ENCODE measurements at regions not wholly inside any gene's neighbourhood (a gene's known extent, or its start where the extent isn't known, plus 50 kb on each side); places are given as distances from the start of the nearest gene placed in this dataset.

DNA sequence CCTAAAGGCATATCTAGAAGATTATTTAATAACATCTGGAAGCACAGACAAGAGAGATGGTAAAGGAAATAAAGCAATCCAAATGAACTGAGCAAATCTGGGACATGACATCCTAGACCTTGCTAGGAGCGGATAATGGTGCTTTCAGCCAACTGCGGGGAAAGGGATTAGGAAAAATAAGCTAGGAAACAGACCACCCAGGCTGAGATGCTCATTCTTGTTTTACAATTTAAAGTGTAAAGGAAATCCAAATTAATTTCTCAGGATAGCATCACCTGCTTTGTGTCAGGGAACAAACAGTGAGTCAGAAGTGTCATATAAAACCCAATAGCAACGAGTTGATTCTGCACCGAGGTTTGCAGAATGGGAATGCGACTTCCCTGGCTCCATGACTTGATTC is 112.5 kb upstream of the CXCR4 start:
- in situ Hi-C loops (cut with MboI; ENCODE audit: low sequenced_read_pairs, unreplicated experiment) = no loop called here
- DNase-seq (ENCODE audit: low spot score) = no peak
- TF ChIP-seq, protein P1, sequence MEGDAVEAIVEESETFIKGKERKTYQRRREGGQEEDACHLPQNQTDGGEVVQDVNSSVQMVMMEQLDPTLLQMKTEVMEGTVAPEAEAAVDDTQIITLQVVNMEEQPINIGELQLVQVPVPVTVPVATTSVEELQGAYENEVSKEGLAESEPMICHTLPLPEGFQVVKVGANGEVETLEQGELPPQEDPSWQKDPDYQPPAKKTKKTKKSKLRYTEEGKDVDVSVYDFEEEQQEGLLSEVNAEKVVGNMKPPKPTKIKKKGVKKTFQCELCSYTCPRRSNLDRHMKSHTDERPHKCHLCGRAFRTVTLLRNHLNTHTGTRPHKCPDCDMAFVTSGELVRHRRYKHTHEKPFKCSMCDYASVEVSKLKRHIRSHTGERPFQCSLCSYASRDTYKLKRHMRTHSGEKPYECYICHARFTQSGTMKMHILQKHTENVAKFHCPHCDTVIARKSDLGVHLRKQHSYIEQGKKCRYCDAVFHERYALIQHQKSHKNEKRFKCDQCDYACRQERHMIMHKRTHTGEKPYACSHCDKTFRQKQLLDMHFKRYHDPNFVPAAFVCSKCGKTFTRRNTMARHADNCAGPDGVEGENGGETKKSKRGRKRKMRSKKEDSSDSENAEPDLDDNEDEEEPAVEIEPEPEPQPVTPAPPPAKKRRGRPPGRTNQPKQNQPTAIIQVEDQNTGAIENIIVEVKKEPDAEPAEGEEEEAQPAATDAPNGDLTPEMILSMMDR (IDR thresholded peaks at IDR 0.05; ENCODE audit: borderline replicate concordance, control extremely low read depth, extremely low read depth, insufficient read depth, missing control alignments) = no peak

DNA sequence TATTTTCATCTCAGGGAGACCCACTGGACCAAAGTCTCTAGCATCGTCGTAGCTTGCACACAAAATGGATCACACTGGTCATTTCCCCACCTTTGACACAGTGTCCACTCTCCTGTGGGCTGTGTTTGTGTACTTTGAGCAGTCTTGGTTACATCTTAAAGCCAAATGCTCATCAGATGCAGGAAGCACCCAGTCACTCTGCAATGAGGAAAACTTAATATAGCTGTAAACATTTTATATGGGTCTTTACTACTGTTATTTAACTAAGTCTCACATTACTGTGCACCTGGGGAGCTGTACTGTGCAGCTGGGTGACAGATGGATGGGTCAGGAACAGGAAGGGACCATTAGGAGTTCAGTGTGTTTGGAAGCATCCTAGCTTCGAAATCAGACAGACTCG is 109.0 kb upstream of the CXCR4 start:
- in situ Hi-C loops (cut with MboI; ENCODE audit: low sequenced_read_pairs, unreplicated experiment) = no loop called here
- no peak for DNase-seq (ENCODE audit: low spot score)
- TF ChIP-seq, protein P1 (IDR thresholded peaks at IDR 0.05; ENCODE audit: borderline replicate concordance, control extremely low read depth, extremely low read depth, insufficient read depth, missing control alignments) = no peak

DNA sequence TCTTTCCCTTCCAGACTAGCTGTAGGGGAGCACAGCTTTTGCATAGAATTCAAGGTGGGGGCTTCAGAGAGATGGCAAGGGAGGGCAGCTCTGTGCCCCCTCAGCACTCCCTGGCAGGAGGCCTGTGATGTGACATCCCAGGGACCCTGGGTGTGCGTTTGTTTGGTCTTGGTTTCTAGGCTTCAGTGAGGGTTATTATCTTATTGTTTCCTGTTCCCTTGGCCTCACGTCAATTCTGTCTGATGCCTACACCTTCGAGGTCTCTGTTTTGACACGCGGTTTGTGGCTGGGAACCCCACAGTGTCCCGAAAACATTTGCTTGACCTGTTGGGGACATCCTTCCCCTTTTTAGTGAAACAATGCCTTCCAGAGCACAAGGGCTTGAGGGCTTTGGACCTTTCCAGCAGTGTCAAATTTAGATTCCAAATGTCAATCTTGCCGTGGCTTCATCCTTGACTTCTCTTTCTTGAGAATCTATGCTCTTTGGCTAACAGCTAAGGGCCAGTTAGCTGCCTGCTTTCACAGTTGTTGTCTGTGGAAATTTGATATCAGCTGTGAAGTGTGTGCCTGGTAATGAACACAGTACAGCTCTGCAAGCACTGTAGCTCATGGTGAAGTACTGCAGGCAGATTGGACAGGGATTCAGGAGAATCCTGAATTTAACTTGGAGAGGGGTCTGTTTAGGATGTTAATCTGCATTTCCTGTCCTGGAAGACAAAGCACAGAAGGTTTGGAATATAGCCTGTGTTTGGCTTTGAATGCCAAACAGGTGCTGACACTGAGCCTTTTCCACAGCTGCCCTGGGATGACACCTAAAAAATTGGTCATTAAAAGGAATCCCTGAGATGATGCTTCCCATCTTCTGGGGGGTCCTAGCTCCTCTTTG is 108.2 kb upstream of the CXCR4 start:
- DNase-seq (ENCODE audit: low spot score) = no peak
- TF ChIP-seq, protein P1 (IDR thresholded peaks at IDR 0.05; ENCODE audit: borderline replicate concordance, control extremely low read depth, extremely low read depth, insufficient read depth, missing control alignments) = no peak
- in situ Hi-C loops (cut with MboI; ENCODE audit: low sequenced_read_pairs, unreplicated experiment) = no loop called here

DNA sequence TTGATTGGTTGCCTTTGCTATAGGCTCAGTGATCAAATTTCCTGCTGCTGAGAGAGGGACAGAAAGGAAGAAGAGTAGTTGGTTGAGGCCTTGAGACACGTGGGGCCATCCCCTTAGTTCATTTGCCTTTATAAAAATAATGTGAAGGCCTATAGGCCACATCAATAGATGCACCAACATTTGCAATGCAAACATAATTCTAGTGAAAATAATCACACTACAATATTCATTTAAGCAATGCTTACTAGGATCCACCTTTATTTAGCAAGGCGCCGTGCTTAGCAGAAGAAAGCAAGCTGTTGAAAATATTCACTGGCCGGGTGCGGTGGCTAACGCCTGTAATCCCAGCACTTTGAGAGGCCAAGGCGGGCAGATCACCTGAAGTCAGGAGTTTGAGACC is 105.3 kb upstream of the CXCR4 start:
- TF ChIP-seq, protein P1 (IDR thresholded peaks at IDR 0.05; ENCODE audit: borderline replicate concordance, control extremely low read depth, extremely low read depth, insufficient read depth, missing control alignments) = no peak
- no peak for DNase-seq (ENCODE audit: low spot score)
- in situ Hi-C loops (cut with MboI; ENCODE audit: low sequenced_read_pairs, unreplicated experiment) = no loop called here

DNA sequence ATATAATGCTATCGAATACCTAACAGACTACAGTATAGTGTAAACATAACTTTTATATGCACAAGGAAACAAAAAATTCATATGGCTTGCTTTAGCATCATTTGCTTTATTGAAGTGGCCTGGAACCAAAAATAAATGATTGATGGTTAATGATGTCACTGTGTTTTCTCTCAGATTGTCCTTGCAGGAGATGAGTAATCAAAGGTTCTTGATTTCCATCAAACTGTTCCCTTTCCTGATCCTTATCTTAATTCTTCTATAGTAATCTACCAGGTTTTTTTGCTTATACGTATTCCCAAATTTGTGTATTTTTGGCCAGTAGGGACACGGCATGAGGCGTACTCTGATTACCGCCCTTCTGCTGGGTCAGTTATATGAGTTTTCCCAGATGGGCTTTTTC is 104.9 kb upstream of the CXCR4 start:
- TF ChIP-seq, protein P1 (IDR thresholded peaks at IDR 0.05; ENCODE audit: borderline replicate concordance, control extremely low read depth, extremely low read depth, insufficient read depth, missing control alignments) = no peak
- in situ Hi-C loops (cut with MboI; ENCODE audit: low sequenced_read_pairs, unreplicated experiment) = no loop called here

DNA sequence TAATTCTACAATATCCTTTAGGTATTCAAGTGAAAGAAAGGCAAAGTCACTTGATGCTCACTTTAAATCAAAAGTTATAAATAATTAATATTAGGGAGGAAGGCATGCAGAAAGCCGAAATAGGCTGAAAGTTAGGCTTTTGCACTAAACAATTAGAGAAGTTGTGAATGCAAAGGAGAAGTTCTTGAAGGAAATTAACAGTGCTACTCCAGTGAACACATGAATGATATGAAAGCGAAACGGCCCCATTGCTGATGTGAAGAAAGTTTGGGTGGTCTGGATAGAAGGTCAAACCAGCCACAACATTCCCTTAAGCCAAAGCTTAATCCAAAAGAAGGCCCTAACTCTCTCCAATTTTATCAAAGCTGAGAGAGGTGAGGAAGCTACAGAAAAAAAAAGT is 103.1 kb upstream of the CXCR4 start:
- TF ChIP-seq, protein P1 (IDR thresholded peaks at IDR 0.05; ENCODE audit: borderline replicate concordance, control extremely low read depth, extremely low read depth, insufficient read depth, missing control alignments) = no peak
- in situ Hi-C loops (cut with MboI; ENCODE audit: low sequenced_read_pairs, unreplicated experiment) = no loop called here
- no peak for DNase-seq (ENCODE audit: low spot score)

More for the DNA sequence above, 104.9 kb upstream of the CXCR4 start:
- no peak for DNase-seq (ENCODE audit: low spot score)
